Endothelial cell of umbilical vein (primary cell): ENCODE measurements at regions not wholly inside any gene's neighbourhood (a gene's known extent, or its start where the extent isn't known, plus 50 kb on each side); places are given as distances from the start of the nearest gene placed in this dataset.

Experiments
- BruUV-seq: library from RNA; stranded (reverse); fragments of 400-500 nt; replicated peaks from 2 replicates; lab custom pipeline; 2021; lab: Mats Ljungman, UMichigan
- CTCF ChIA-PET: fragments of 300-600, 350-600 bp; sonication (Branson Sonifier 250); formaldehyde crosslinking; loops from one replicate; lab custom pipeline; 2021; ENCODE audit warnings: antibody characterized with exemption, inconsistent platforms; lab: Charles Lee
- POLR2A ChIA-PET: fragments of 300-600, 350-600 bp; sonication (Branson Sonifier 250); formaldehyde crosslinking; loops from one replicate; lab custom pipeline; 2021; ENCODE audit warnings: antibody characterized with exemption, inconsistent platforms; lab: Charles Lee
- DNase-seq: peaks from one replicate; pipeline ENCODE4 v3.0.0-alpha.2; 2011; ENCODE audit warnings: low read depth, low spot score
- FAIRE-seq: peaks from 2 replicates; lab custom pipeline; 2011; peaks lifted over from hg19 to GRCh38; lab: Jason Lieb, UNC
- H2AFZ ChIP-seq: 2 replicates; pipeline ENCODE4 v1.6.0; 2012; ENCODE audit warnings: low read depth, low read length, control low read depth, inconsistent platforms
- H3K27ac ChIP-seq: 2 replicates; pipeline ENCODE4 v1.5.1; 2011; ENCODE audit warnings: low read depth, mild to moderate bottlenecking, control low read depth, low read length, moderate library complexity; ENCODE audit not compliant: insufficient read depth
- H3K27me3 ChIP-seq, 2 experiments: 2 replicates each; pipeline versions ENCODE4 v1.6.0 to v1.6.1; 2011; ENCODE audit warnings: low read length in 2 of 2, mixed read lengths in 1 of 2; ENCODE audit not compliant: control insufficient read depth in 2 of 2, insufficient read depth in 2 of 2
- H3K36me3 ChIP-seq, 2 experiments: 2 replicates in 1 of 2; 3 replicates in 1 of 2; pipeline ENCODE4 v1.5.1; 2011; ENCODE audit warnings: low read length in 2 of 2, mild to moderate bottlenecking in 1 of 2, moderate library complexity in 1 of 2; ENCODE audit not compliant: control insufficient read depth in 2 of 2, insufficient read depth in 2 of 2; ENCODE audit errors: extremely low read depth in 1 of 2
- H3K4me1 ChIP-seq: 3 replicates; pipeline ENCODE4 v1.5.1; 2011; ENCODE audit warnings: mild to moderate bottlenecking, low read length; ENCODE audit not compliant: control insufficient read depth, insufficient read depth; ENCODE audit errors: extremely low read depth
- H3K4me2 ChIP-seq: 2 replicates; pipeline ENCODE4 v1.6.1; 2011; ENCODE audit warnings: low read length, control low read depth, mixed read lengths; ENCODE audit not compliant: insufficient read depth
- H3K4me3 ChIP-seq, 3 experiments: fragments of 200-600 bp in 1 of 3; sonication (generic), shearing (Covaris generic) in 1 of 3; replicated peaks in 1 of 3; 2 replicates each; pipeline ENCODE4 v1.5.1; 2011 to 2016; ENCODE audit warnings: control low read depth in 3 of 3, low read length in 3 of 3, mild to moderate bottlenecking in 2 of 3, inconsistent platforms in 1 of 3, low read depth in 1 of 3, moderate library complexity in 1 of 3; ENCODE audit not compliant: insufficient read depth in 1 of 3
- H3K79me2 ChIP-seq: 2 replicates; pipeline ENCODE4 v1.6.0; 2012; ENCODE audit warnings: low read length, inconsistent platforms; ENCODE audit not compliant: control insufficient read depth, insufficient read depth
- H3K9ac ChIP-seq: replicated peaks from 2 replicates; pipeline ENCODE3; 2011; ENCODE audit warnings: low read length, control low read depth; ENCODE audit not compliant: insufficient read depth; ENCODE audit errors: extremely low read depth
- H3K9me1 ChIP-seq: replicated peaks from 3 replicates; pipeline ENCODE4 v1.6.0; 2011; ENCODE audit warnings: mild to moderate bottlenecking, low read length; ENCODE audit not compliant: control insufficient read depth, insufficient read depth; ENCODE audit errors: extremely low read depth
- H3K9me3 ChIP-seq: replicated peaks from 2 replicates; pipeline ENCODE4 v1.5.1; 2012; ENCODE audit warnings: low read length, inconsistent platforms; ENCODE audit not compliant: control insufficient read depth, insufficient read depth
- H4K20me1 ChIP-seq: replicated peaks from 2 replicates; pipeline ENCODE3; 2011; ENCODE audit warnings: mild to moderate bottlenecking, low read length; ENCODE audit not compliant: control insufficient read depth, insufficient read depth; ENCODE audit errors: extremely low read depth
- EZH2 ChIP-seq: IDR thresholded peaks from 2 replicates; pipeline ENCODE4 v1.6.1; 2012; ENCODE audit warnings: borderline replicate concordance, low read depth, mild to moderate bottlenecking, moderate library complexity, low read length, inconsistent platforms; ENCODE audit not compliant: severe bottlenecking
- FOS ChIP-seq: IDR thresholded peaks from 2 replicates; pipeline ENCODE4 v1.6.1; 2011; ENCODE audit warnings: mild to moderate bottlenecking, low read length, moderate library complexity, borderline replicate concordance; ENCODE audit not compliant: insufficient read depth
- GATA2 ChIP-seq: IDR thresholded peaks from 2 replicates; pipeline ENCODE4 v1.7.0; 2011; ENCODE audit warnings: low read depth, mild to moderate bottlenecking, moderate library complexity, mixed read lengths, low read length; ENCODE audit not compliant: insufficient read length, insufficient read depth
- JUN ChIP-seq: IDR thresholded peaks from 2 replicates; pipeline ENCODE4 v1.6.1; 2011; ENCODE audit warnings: borderline replicate concordance, low read depth; ENCODE audit not compliant: insufficient read length, insufficient read depth
- MYC ChIP-seq: IDR thresholded peaks from one replicate; pipeline ENCODE4 v1.6.1; 2011; ENCODE audit warnings: mild to moderate bottlenecking, low read depth, low read length
- POLR2A ChIP-seq: IDR thresholded peaks from 2 replicates; pipeline ENCODE4 v1.6.1; 2012; ENCODE audit warnings: low read depth, mild to moderate bottlenecking, control low read depth, low read length
- POLR2AphosphoS5 ChIP-seq: IDR thresholded peaks from 2 replicates; pipeline ENCODE4 v1.6.1; 2012; ENCODE audit warnings: low read depth, mild to moderate bottlenecking, control low read depth, low read length, moderate library complexity; ENCODE audit not compliant: insufficient read depth
- dilution Hi-C: fragments of 300-500 bp; cut with MboI; formaldehyde crosslinking; loops from one replicate; pipeline ENCODE4 v1.15.0; 2019; ENCODE audit warnings: low sequenced_read_pairs; ENCODE audit not compliant: extremely low pct_ligation_motif_present
- intact Hi-C: fragments of 100-400 bp; cut with micrococcal nuclease; formaldehyde crosslinking; loops from one replicate; pipeline ENCODE4 v1.10.0; 2022
- TF ChIP-seq, protein P1 (sequence below), 2 donors: IDR thresholded peaks; 1 replicate in 1 of 2; 2 replicates in 1 of 2; pipeline ENCODE4 v1.5.1; 2011; ENCODE audit warnings: low read length in 2 of 2, mild to moderate bottlenecking in 2 of 2, moderate library complexity in 2 of 2, control low read depth in 1 of 2, inconsistent platforms in 1 of 2, low read depth in 1 of 2; ENCODE audit not compliant: insufficient read depth in 1 of 2; ENCODE audit errors: extremely low read depth in 1 of 2
- TF ChIP-seq, protein P2 (sequence below): IDR thresholded peaks from 2 replicates; pipeline ENCODE4 v1.6.1; 2011; ENCODE audit not compliant: insufficient read depth, insufficient read length

DNA sequence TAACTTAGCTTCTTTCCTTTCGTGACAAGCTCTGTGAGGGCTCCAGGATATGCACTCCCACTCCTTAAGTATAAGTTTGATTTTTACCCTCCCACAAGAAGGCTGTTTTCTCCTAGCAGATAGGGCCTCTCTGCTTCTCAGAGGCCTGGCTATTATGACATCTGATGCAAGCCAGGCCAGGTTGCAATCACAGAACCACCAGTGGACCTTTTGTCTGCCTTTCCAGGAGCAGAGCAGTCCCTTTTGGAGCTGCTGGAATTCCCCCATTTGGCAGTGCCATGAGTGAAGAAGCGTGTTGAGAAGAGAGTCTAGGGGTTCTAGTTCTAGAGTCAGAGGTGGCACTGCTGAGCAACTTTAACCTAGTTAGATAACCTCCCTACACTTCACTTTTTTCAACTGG, 1004.3 kb upstream of the SEMA6D start:
- FAIRE-seq (no peak), DNase-seq (no peak)
- Histone ChIP-seq H3K9me3 (no peaks in the 10 kb centered on the region), H3K9me1 (no peaks in the 10 kb centered on the region), H3K27ac (no peak overlapping the region), H3K4me3 (no peak overlapping the region), H3K4me1 (no peaks in the 10 kb centered on the region), H3K36me3 (no peaks in the 10 kb centered on the region), H2AFZ (no peak overlapping the region), H4K20me1 (no peaks in the 10 kb centered on the region), H3K4me2 (no peak overlapping the region), H3K79me2 (no peaks in the 10 kb centered on the region), H3K27me3 (no peaks in the 10 kb centered on the region), H3K9ac (no peak overlapping the region)
- TF ChIP-seq JUN (no peak), GATA2 (no peak), POLR2A (no peak), EZH2 (no peak), POLR2AphosphoS5 (no peak), FOS (no peak), MYC (no peak)
- TF ChIP-seq, protein P1, sequence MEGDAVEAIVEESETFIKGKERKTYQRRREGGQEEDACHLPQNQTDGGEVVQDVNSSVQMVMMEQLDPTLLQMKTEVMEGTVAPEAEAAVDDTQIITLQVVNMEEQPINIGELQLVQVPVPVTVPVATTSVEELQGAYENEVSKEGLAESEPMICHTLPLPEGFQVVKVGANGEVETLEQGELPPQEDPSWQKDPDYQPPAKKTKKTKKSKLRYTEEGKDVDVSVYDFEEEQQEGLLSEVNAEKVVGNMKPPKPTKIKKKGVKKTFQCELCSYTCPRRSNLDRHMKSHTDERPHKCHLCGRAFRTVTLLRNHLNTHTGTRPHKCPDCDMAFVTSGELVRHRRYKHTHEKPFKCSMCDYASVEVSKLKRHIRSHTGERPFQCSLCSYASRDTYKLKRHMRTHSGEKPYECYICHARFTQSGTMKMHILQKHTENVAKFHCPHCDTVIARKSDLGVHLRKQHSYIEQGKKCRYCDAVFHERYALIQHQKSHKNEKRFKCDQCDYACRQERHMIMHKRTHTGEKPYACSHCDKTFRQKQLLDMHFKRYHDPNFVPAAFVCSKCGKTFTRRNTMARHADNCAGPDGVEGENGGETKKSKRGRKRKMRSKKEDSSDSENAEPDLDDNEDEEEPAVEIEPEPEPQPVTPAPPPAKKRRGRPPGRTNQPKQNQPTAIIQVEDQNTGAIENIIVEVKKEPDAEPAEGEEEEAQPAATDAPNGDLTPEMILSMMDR (IDR thresholded peaks at IDR 0.05; ENCODE audit: extremely low read depth in 1 of 2, insufficient read depth in 1 of 2, low read depth in 1 of 2, low read length in 2 of 2): no peak
- TF ChIP-seq, protein P2, sequence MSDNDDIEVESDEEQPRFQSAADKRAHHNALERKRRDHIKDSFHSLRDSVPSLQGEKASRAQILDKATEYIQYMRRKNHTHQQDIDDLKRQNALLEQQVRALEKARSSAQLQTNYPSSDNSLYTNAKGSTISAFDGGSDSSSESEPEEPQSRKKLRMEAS: no peak
- POLR2A ChIA-PET: no interaction called here
- dilution Hi-C loops: no loop called here
- CTCF ChIA-PET: no interaction called here
- intact Hi-C loops: no loop called here
- no TSS peak for BruUV-seq
